Naive thymus-derived CD4-positive, alpha-beta T cell (primary cell): ENCODE measurements at regions not wholly inside any gene's neighbourhood (a gene's known extent, or its start where the extent isn't known, plus 50 kb on each side); places are given as distances from the start of the nearest gene placed in this dataset.

ENCODE experiments used
- ATAC-seq: fragments of 150-1000 bp; cut with Tn5 transposase; 2 replicates; pipeline ENCODE4 v1.10.0; 2021; ENCODE audit warnings: mild to moderate bottlenecking, moderate library complexity
- CTCF ChIA-PET: fragments of 350-600 bp; sonication (Branson Sonifier 250); formaldehyde crosslinking; loops from one replicate; lab custom pipeline; 2021; ENCODE audit warnings: antibody characterized with exemption; lab: Charles Lee
- POLR2A ChIA-PET: fragments of 350-600 bp; sonication (Branson Sonifier 250); formaldehyde crosslinking; loops from one replicate; lab custom pipeline; 2021; ENCODE audit warnings: antibody characterized with exemption, inconsistent platforms; lab: Charles Lee
- DNase-seq, 9 donors: peaks; one replicate each; pipeline versions ENCODE4 v3.0.0 to v3.0.0-alpha.2; 2020 to 2022; ENCODE audit warnings: mixed read lengths in 1 of 9
- H3K27ac ChIP-seq: one replicate; pipeline ENCODE4 v1.7.0; 2013; ENCODE audit warnings: mild to moderate bottlenecking, low read depth, low read length, moderate library complexity
- H3K27me3 ChIP-seq, 2 donors: one replicate each; pipeline ENCODE4 v1.7.0; 2013; ENCODE audit warnings: low read length in 2 of 2, mild to moderate bottlenecking in 2 of 2, moderate library complexity in 2 of 2; ENCODE audit not compliant: control insufficient read depth in 2 of 2, insufficient read depth in 2 of 2
- H3K36me3 ChIP-seq, 3 experiments: 1 replicate in 2 of 3; 2 replicates in 1 of 3; pipeline ENCODE4 v1.7.0; 2013; ENCODE audit warnings: low read length in 3 of 3, mild to moderate bottlenecking in 3 of 3, moderate library complexity in 1 of 3; ENCODE audit not compliant: insufficient read depth in 3 of 3, control insufficient read depth in 2 of 3
- H3K4me1 ChIP-seq, 2 donors: one replicate each; pipeline ENCODE4 v1.7.0; 2013; ENCODE audit warnings: low read length in 2 of 2, mild to moderate bottlenecking in 2 of 2, moderate library complexity in 1 of 2; ENCODE audit not compliant: control insufficient read depth in 2 of 2, insufficient read depth in 2 of 2
- H3K4me3 ChIP-seq: 2 replicates; pipeline ENCODE4 v1.7.0; 2013; ENCODE audit warnings: mild to moderate bottlenecking, low read length
- H3K9me3 ChIP-seq, 3 experiments: 1 replicate in 2 of 3; 2 replicates in 1 of 3; pipeline ENCODE4 v1.7.0; 2013; ENCODE audit warnings: low read length in 3 of 3; ENCODE audit not compliant: control insufficient read depth in 2 of 3
- H3K27ac Mint-ChIP-seq, 9 donors: one replicate each; pipeline ENCODE4 v1.8.0; 2020 to 2022; ENCODE audit warnings: mixed read lengths in 9 of 9, mild to moderate bottlenecking in 8 of 9, moderate library complexity in 5 of 9, inconsistent platforms in 2 of 9
- H3K27me3 Mint-ChIP-seq, 5 donors: one replicate each; pipeline ENCODE4 v1.8.0; 2021 to 2022; ENCODE audit warnings: mixed read lengths in 5 of 5, mild to moderate bottlenecking in 1 of 5
- H3K36me3 Mint-ChIP-seq, 5 donors: one replicate each; pipeline ENCODE4 v1.8.0; 2020 to 2022; ENCODE audit warnings: mixed read lengths in 5 of 5, mild to moderate bottlenecking in 3 of 5, inconsistent platforms in 1 of 5
- H3K4me1 Mint-ChIP-seq, 7 donors: one replicate each; pipeline ENCODE4 v1.8.0; 2020 to 2022; ENCODE audit warnings: mixed read lengths in 7 of 7, mild to moderate bottlenecking in 3 of 7, inconsistent platforms in 1 of 7
- H3K4me3 Mint-ChIP-seq, 10 donors: one replicate each; pipeline ENCODE4 v1.8.0; 2020 to 2022; ENCODE audit warnings: mild to moderate bottlenecking in 10 of 10, mixed read lengths in 10 of 10, moderate library complexity in 6 of 10, inconsistent platforms in 2 of 10
- H3K9me3 Mint-ChIP-seq, 11 donors: one replicate each; pipeline ENCODE4 v1.8.0; 2020 to 2022; ENCODE audit warnings: mixed read lengths in 11 of 11, mild to moderate bottlenecking in 4 of 11, inconsistent platforms in 1 of 11, moderate library complexity in 1 of 11
- intact Hi-C, 2 donors: fragments of 100-400 bp; cut with micrococcal nuclease; formaldehyde crosslinking; loops; one replicate each; pipeline ENCODE4 v1.15.1; 2023

- H3K27me3 ChIP-seq = no peaks in the 10 kb centered on the region
- H3K27ac Mint-ChIP-seq = peak overlapping the region in 5 of 9 donors; percentile 3 to 79 (median 19)
Measured at GRCh38 chr11:59284773-59285129, 72.0 kb upstream of the MPEG1 start.

GRCh38 chr11:59283825-59284772 lies 71.4 kb upstream of the MPEG1 start:
- H3K36me3 Mint-ChIP-seq = no peaks in the 10 kb centered on the region
- H3K27ac ChIP-seq = no peak overlapping the region
- H3K4me1 ChIP-seq = peaks cover 0 to 9% of the 10 kb centered on the region in 2 donors
- CTCF ChIA-PET = interaction anchor here (1.1 kb wide), 1 partner anchor 22 kb away, joined by 3 read pairs; no protein-coding TSS in a partner anchor
- POLR2A ChIA-PET = no interaction called here
- H3K4me3 Mint-ChIP-seq = peak overlapping the region; percentile 67 to 88 (median 82)
- ATAC-seq (peak; percentile 90), DNase-seq (peak; percentile 21 to 68 (median 57))
- H3K9me3 ChIP-seq = no peaks in the 10 kb centered on the region
- no peaks in the 10 kb centered on the region for H3K36me3 ChIP-seq
- peaks cover 5 to 18% (median 12%) of the 10 kb centered on the region in 5 donors for H3K27me3 Mint-ChIP-seq
- intact Hi-C loops = loop anchor here (1.0 kb wide), 4 partner anchors 21 to 146 kb away; no protein-coding TSS in a partner anchor
- H3K27me3 ChIP-seq = no peaks in the 10 kb centered on the region
- peak overlapping the region in 6 of 9 donors; percentile 3 to 92 (median 24) for H3K27ac Mint-ChIP-seq
- peak overlapping the region; percentile 46 for H3K4me3 ChIP-seq
- peaks cover 11 to 19% (median 18%) of the 10 kb centered on the region in 7 donors for H3K4me1 Mint-ChIP-seq
- peaks cover 0 to 3% (median 0%) of the 10 kb centered on the region in 11 donors for H3K9me3 Mint-ChIP-seq

More at GRCh38 chr11:59284773-59285129, 72.0 kb upstream of the MPEG1 start:
- Histone ChIP-seq H3K36me3 (no peaks in the 10 kb centered on the region), H3K4me1 (peaks cover 0 to 9% of the 10 kb centered on the region in 2 donors), H3K9me3 (no peaks in the 10 kb centered on the region), H3K4me3 (no peak overlapping the region), H3K27ac (no peak overlapping the region)
- Mint-ChIP-seq H3K4me1 (peaks cover 11 to 19% (median 18%) of the 10 kb centered on the region in 7 donors), H3K36me3 (no peaks in the 10 kb centered on the region), H3K9me3 (peaks cover 0 to 3% (median 0%) of the 10 kb centered on the region in 11 donors), H3K27me3 (peaks cover 5 to 20% (median 12%) of the 10 kb centered on the region in 5 donors), H3K4me3 (peak overlapping the region in 8 of 10 donors; percentile 67 to 88 (median 81))
- DNase-seq = no peak
- POLR2A ChIA-PET = no interaction called here
- ATAC-seq = no peak
- CTCF ChIA-PET = no interaction called here
- intact Hi-C loops = loop anchor here (1.0 kb wide), 4 partner anchors 21 to 146 kb away; no protein-coding TSS in a partner anchor

GRCh38 chr11:59283311-59283710 lies 70.6 kb upstream of the MPEG1 start:
- CTCF ChIA-PET = interaction anchor here (1.1 kb wide), 1 partner anchor 21 kb away, joined by 3 read pairs; no protein-coding TSS in a partner anchor
- ATAC-seq (no peak), DNase-seq (no peak)
- no peak overlapping the region for H3K4me3 ChIP-seq
- H3K27ac Mint-ChIP-seq = peak overlapping the region in 1 of 9 donors; percentile 92
- no peaks in the 10 kb centered on the region for H3K9me3 ChIP-seq
- H3K9me3 Mint-ChIP-seq = peaks cover 0 to 3% (median 0%) of the 10 kb centered on the region in 11 donors
- intact Hi-C loops = no loop called here
- POLR2A ChIA-PET = no interaction called here
- H3K27me3 Mint-ChIP-seq = peaks cover 5 to 18% (median 12%) of the 10 kb centered on the region in 5 donors
- peak overlapping the region in 3 of 10 donors; percentile 3 to 88 (median 67) for H3K4me3 Mint-ChIP-seq
- H3K36me3 Mint-ChIP-seq = no peaks in the 10 kb centered on the region
- no peaks in the 10 kb centered on the region for H3K36me3 ChIP-seq
- H3K27ac ChIP-seq = no peak overlapping the region
- no peaks in the 10 kb centered on the region for H3K27me3 ChIP-seq
- peaks cover 0 to 9% of the 10 kb centered on the region in 2 donors for H3K4me1 ChIP-seq
- peaks cover 11 to 19% (median 18%) of the 10 kb centered on the region in 7 donors for H3K4me1 Mint-ChIP-seq

GRCh38 chr11:59281177-59281576 lies 68.5 kb upstream of the MPEG1 start:
- Histone ChIP-seq H3K4me1 (peaks cover 0 to 9% of the 10 kb centered on the region in 2 donors), H3K9me3 (no peaks in the 10 kb centered on the region), H3K27me3 (no peaks in the 10 kb centered on the region), H3K36me3 (no peaks in the 10 kb centered on the region), H3K27ac (no peak overlapping the region), H3K4me3 (no peak overlapping the region)
- Mint-ChIP-seq H3K9me3 (peaks cover 0 to 5% (median 0%) of the 10 kb centered on the region in 11 donors), H3K27ac (no peak overlapping the region), H3K4me1 (peaks cover 11 to 19% (median 18%) of the 10 kb centered on the region in 7 donors), H3K36me3 (no peaks in the 10 kb centered on the region), H3K4me3 (no peak overlapping the region), H3K27me3 (peaks cover 0 to 16% (median 4%) of the 10 kb centered on the region in 5 donors)
- POLR2A ChIA-PET = no interaction called here
- CTCF ChIA-PET = no interaction called here
- ATAC-seq (no peak), DNase-seq (no peak)
- intact Hi-C loops = no loop called here

GRCh38 chr11:59273373-59273841 lies 60.7 kb upstream of the MPEG1 start:
- peak; percentile 88 for ATAC-seq
- DNase-seq = peak in 6 of 9 donors; percentile 4 to 40 (median 34)
- Histone ChIP-seq H3K36me3 (no peaks in the 10 kb centered on the region), H3K9me3 (no peaks in the 10 kb centered on the region), H3K27me3 (no peaks in the 10 kb centered on the region), H3K27ac (no peak overlapping the region), H3K4me1 (peaks cover 7 to 23% of the 10 kb centered on the region in 2 donors), H3K4me3 (no peak overlapping the region)
- CTCF ChIA-PET = interaction anchor here (0.7 to 3.5 kb wide), 5 partner anchors 9 to 127 kb away, joined by 3 to 12 read pairs (median 3); partner anchors contain the start of gene DTX4
- Mint-ChIP-seq H3K27me3 (no peaks in the 10 kb centered on the region), H3K27ac (peak overlapping the region; percentile 36 to 93 (median 84)), H3K4me1 (peaks cover 16 to 49% (median 38%) of the 10 kb centered on the region in 7 donors), H3K36me3 (no peaks in the 10 kb centered on the region), H3K4me3 (peak overlapping the region in 9 of 10 donors; percentile 42 to 71 (median 64)), H3K9me3 (peaks cover 0 to 3% (median 0%) of the 10 kb centered on the region in 11 donors)
- intact Hi-C loops = no loop called here
- POLR2A ChIA-PET = interaction anchor here (0.7 to 1.5 kb wide), 3 partner anchors 9 to 100 kb away, joined by 3 to 5 read pairs (median 4); no protein-coding TSS in a partner anchor

- peaks cover 0 to 3% (median 0%) of the 10 kb centered on the region in 11 donors for H3K9me3 Mint-ChIP-seq
- H3K36me3 Mint-ChIP-seq = no peaks in the 10 kb centered on the region
- intact Hi-C loops = no loop called here
- peak overlapping the region; percentile 12 to 71 (median 62) for H3K4me3 Mint-ChIP-seq
- ATAC-seq (peak; percentile 8), DNase-seq (no peak)
- no peaks in the 10 kb centered on the region for H3K36me3 ChIP-seq
- no peak overlapping the region for H3K4me3 ChIP-seq
- H3K27me3 ChIP-seq = no peaks in the 10 kb centered on the region
- ChIA-PET CTCF (interaction anchor here (0.7 to 3.5 kb wide), 6 partner anchors 8 to 127 kb away, joined by 3 to 12 read pairs (median 3); partner anchors contain the start of gene DTX4), POLR2A (interaction anchor here (0.7 to 1.5 kb wide), 2 partner anchors 9 to 50 kb away, joined by 3 to 5 read pairs; no protein-coding TSS in a partner anchor)
- no peaks in the 10 kb centered on the region for H3K9me3 ChIP-seq
- peak overlapping the region; percentile 36 to 93 (median 84) for H3K27ac Mint-ChIP-seq
- no peaks in the 10 kb centered on the region for H3K27me3 Mint-ChIP-seq
- peaks cover 7 to 23% of the 10 kb centered on the region in 2 donors for H3K4me1 ChIP-seq
- peaks cover 16 to 49% (median 38%) of the 10 kb centered on the region in 7 donors for H3K4me1 Mint-ChIP-seq
- H3K27ac ChIP-seq = no peak overlapping the region
Measured at GRCh38 chr11:59272771-59273372, 60.1 kb upstream of the MPEG1 start.
